COR-L47 (cell line): ENCODE measurements at regions not wholly inside any gene's neighbourhood (a gene's known extent, or its start where the extent isn't known, plus 50 kb on each side); places are given as distances from the start of the nearest gene placed in this dataset.
"Not testable (repeated sequence)": the region's sequence is repeated elsewhere in the genome, so short reads cannot be mapped to it uniquely, and the experiment has no call there.

Source experiments
- DNase-seq: peaks from one replicate; lab custom pipeline; 2025; lab: John Stamatoyannopoulos, UW

GRCh38 chrX:81857192-81857591, 655.3 kb downstream of the SH3BGRL start:
- no peak for DNase-seq

GRCh38 chrX:81866873-81867272, 665.0 kb downstream of the SH3BGRL start:
- DNase-seq, result no peak

GRCh38 chrX:81868979-81869378, 667.1 kb downstream of the SH3BGRL start:
- no peak for DNase-seq

- no peak for DNase-seq
Observed at GRCh38 chrX:81874807-81875206, 672.9 kb downstream of the SH3BGRL start.

GRCh38 chrX:81875800-81876199, 673.9 kb downstream of the SH3BGRL start:
- no peak for DNase-seq

GRCh38 chrX:81876437-81876836, 674.5 kb downstream of the SH3BGRL start:
- DNase-seq, result no peak

GRCh38 chrX:81890521-81890920, 688.6 kb downstream of the SH3BGRL start:
- no peak for DNase-seq

- no peak for DNase-seq
Observed at GRCh38 chrX:81900522-81900921, 698.6 kb downstream of the SH3BGRL start.

- DNase-seq, result no peak
Observed at GRCh38 chrX:81925812-81926211, 723.9 kb downstream of the SH3BGRL start.

- DNase-seq, result not testable (repeated sequence)
Observed at GRCh38 chrX:81945911-81946310, 744.0 kb downstream of the SH3BGRL start.

GRCh38 chrX:81957318-81957717, 755.4 kb downstream of the SH3BGRL start:
- DNase-seq, result no peak

- peak; percentile 42 for DNase-seq
Observed at GRCh38 chrX:81957900-81958545, 756.1 kb downstream of the SH3BGRL start.

- DNase-seq, result no peak
Observed at GRCh38 chrX:81959964-81960363, 758.1 kb downstream of the SH3BGRL start.

- not testable (repeated sequence) for DNase-seq
Observed at GRCh38 chrX:81974413-81974812, 772.5 kb downstream of the SH3BGRL start.

- no peak for DNase-seq
Observed at GRCh38 chrX:81979806-81980515, 778.1 kb downstream of the SH3BGRL start.

GRCh38 chrX:81987217-81987616, 785.3 kb downstream of the SH3BGRL start:
- not testable (repeated sequence) for DNase-seq

GRCh38 chrX:81996166-81996565, 794.3 kb downstream of the SH3BGRL start:
- no peak for DNase-seq

GRCh38 chrX:82029571-82030218, 827.8 kb downstream of the SH3BGRL start:
- DNase-seq, result no peak

GRCh38 chrX:82031250-82031649, 829.3 kb downstream of the SH3BGRL start:
- no peak for DNase-seq

GRCh38 chrX:82038793-82039192, 836.9 kb downstream of the SH3BGRL start:
- no peak for DNase-seq

GRCh38 chrX:82041034-82041433, 839.1 kb downstream of the SH3BGRL start:
- DNase-seq, result no peak

- DNase-seq, result no peak
Observed at GRCh38 chrX:82058728-82059127, 856.8 kb downstream of the SH3BGRL start.

GRCh38 chrX:82070948-82071347, 869.0 kb downstream of the SH3BGRL start:
- DNase-seq, result no peak
